GM12891 (cell line): ENCODE measurements at regions not wholly inside any gene's neighbourhood (a gene's known extent, or its start where the extent isn't known, plus 50 kb on each side); places are given as distances from the start of the nearest gene placed in this dataset.
A peak's percentile ranks its signal among the peaks of the same experiment; 100 is the strongest.

Experiments
- DNase-seq: peaks from one replicate; pipeline ENCODE4 v3.0.0; 2011; ENCODE audit warnings: low spot score; ENCODE audit not compliant: insufficient read length
- FAIRE-seq: peaks from 2 replicates; lab custom pipeline; 2011; peaks lifted over from hg19 to GRCh38; lab: Jason Lieb, UNC
- PAX5 ChIP-seq: IDR thresholded peaks from 2 replicates; pipeline ENCODE4 v1.6.1; 2011; ENCODE audit warnings: low read length, moderate library complexity, mild to moderate bottlenecking; ENCODE audit not compliant: insufficient read depth, severe bottlenecking
- POLR2A ChIP-seq: IDR thresholded peaks from 2 replicates; pipeline ENCODE4 v1.6.1; 2011; ENCODE audit warnings: low read depth, low read length, control low read depth
- POLR2AphosphoS5 ChIP-seq: IDR thresholded peaks from 2 replicates; pipeline ENCODE4 v1.6.1; 2011; ENCODE audit warnings: low read depth, low read length, control low read depth
- POU2F2 ChIP-seq: IDR thresholded peaks from 2 replicates; pipeline ENCODE4 v1.6.1; 2011; ENCODE audit warnings: low read depth, mild to moderate bottlenecking, control low read depth, low read length, moderate library complexity
- SPI1 ChIP-seq: IDR thresholded peaks from 2 replicates; pipeline ENCODE4 v1.6.1; 2011; ENCODE audit warnings: low read depth, low read length, control low read depth
- TAF1 ChIP-seq: IDR thresholded peaks from 2 replicates; pipeline ENCODE4 v1.6.1; 2011; ENCODE audit warnings: low read depth, low read length, control low read depth

- no peak for FAIRE-seq
- no peak for DNase-seq
- TF ChIP-seq PAX5 (no peak), POLR2AphosphoS5 (no peak), SPI1 (no peak), POLR2A (no peak), TAF1 (no peak), POU2F2 (no peak)
These were observed 65.1 kb upstream of the NEURL1B start for GRCh38 chr5:172575816-172576545.

DNA sequence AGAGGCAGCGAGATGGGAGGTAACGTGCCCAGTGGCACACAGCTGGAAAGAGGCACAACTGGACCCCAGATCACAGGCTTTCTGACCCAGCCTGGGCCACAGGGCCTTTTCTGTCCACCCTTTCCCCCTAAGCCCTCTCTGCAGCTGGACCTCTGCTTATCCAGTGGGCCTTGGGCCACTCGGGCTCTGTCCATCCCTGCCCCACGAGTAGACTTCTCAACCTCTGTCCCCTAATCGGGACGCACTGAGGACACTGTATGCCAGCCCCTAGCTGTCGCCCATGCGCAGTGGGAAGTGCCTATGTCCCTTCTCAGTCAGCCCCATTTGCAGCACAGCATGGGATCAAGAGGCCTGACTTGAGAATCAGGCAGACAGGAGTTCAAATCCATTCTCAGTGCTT, 65.6 kb upstream of the NEURL1B start:
- DNase-seq (no peak), FAIRE-seq (no peak)
- TF ChIP-seq POLR2A (no peak), POU2F2 (no peak), TAF1 (no peak), SPI1 (no peak), PAX5 (no peak), POLR2AphosphoS5 (no peak)

GRCh38 chr5:172574871-172575223, 66.2 kb upstream of the NEURL1B start:
- TF ChIP-seq POU2F2: no peak
- no peak for TF ChIP-seq POLR2AphosphoS5
- TF ChIP-seq PAX5: no peak
- no peak for TF ChIP-seq SPI1
- no peak for TF ChIP-seq POLR2A
- DNase-seq (no peak), FAIRE-seq (no peak)

- DNase-seq (no peak), FAIRE-seq (no peak)
- TF ChIP-seq POLR2A: no peak
- TF ChIP-seq SPI1: no peak
- no peak for TF ChIP-seq TAF1
- no peak for TF ChIP-seq POU2F2
- TF ChIP-seq PAX5: no peak
- TF ChIP-seq POLR2AphosphoS5: no peak
These were observed 66.8 kb upstream of the NEURL1B start for GRCh38 chr5:172573986-172574870.

GRCh38 chr5:172573120-172573882, 67.8 kb upstream of the NEURL1B start:
- TF ChIP-seq PAX5 (no peak), POU2F2 (no peak), POLR2A (no peak), POLR2AphosphoS5 (no peak), SPI1 (no peak), TAF1 (no peak)
- FAIRE-seq (no peak), DNase-seq (no peak)

GRCh38 chr5:172572440-172572839, 68.6 kb upstream of the NEURL1B start:
- DNase-seq (no peak), FAIRE-seq (no peak)
- TF ChIP-seq TAF1: no peak
- TF ChIP-seq POLR2A: no peak
- no peak for TF ChIP-seq POLR2AphosphoS5
- no peak for TF ChIP-seq PAX5
- TF ChIP-seq POU2F2: no peak
- TF ChIP-seq SPI1: no peak

- FAIRE-seq: no peak
These were observed 69.2 kb upstream of the NEURL1B start for GRCh38 chr5:172571892-172572291.

DNA sequence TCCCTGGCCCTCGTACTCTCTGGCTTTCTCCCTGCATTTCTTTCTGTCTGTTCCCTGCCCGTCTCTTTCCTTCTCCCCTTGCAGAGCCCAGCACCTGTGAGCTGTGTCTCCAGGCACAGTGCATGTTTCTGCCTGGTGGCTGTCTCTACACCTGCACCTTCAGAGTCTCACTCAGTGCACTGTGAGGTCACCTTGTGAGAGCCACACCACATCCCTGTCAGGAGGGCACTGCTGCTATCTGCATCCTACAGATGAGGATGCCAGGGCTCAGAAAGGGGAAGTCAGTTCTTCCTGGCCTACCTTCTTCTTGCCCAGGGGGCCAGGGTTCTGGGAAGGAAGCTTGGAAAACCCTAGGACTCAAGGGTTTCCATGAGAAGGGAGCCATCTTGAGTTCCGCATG, 69.7 kb upstream of the NEURL1B start:
- TF ChIP-seq POU2F2 (no peak), SPI1 (peak; percentile 20; the same call in 1 of the 2 replicates), POLR2A (no peak)
- DNase-seq: no peak
- no peak for FAIRE-seq

More at GRCh38 chr5:172571892-172572291, 69.2 kb upstream of the NEURL1B start:
- DNase-seq: no peak
- no peak for TF ChIP-seq POLR2A
- no peak for TF ChIP-seq POLR2AphosphoS5
- TF ChIP-seq SPI1: no peak
- no peak for TF ChIP-seq TAF1
- no peak for TF ChIP-seq PAX5
